B cell (primary cell): ENCODE measurements at regions not wholly inside any gene's neighbourhood (a gene's known extent, or its start where the extent isn't known, plus 50 kb on each side); places are given as distances from the start of the nearest gene placed in this dataset.

Source experiments
- ATAC-seq: fragments of 200-7000 bp; cut with Tn5 transposase; one replicate; pipeline ENCODE4 v1.10.0; 2021; ENCODE audit warnings: low read depth, mild to moderate bottlenecking, moderate number of reproducible peaks, moderate library complexity
- CTCF ChIA-PET: fragments of 350-600 bp; sonication (Branson Sonifier 250); formaldehyde crosslinking; loops from one replicate; lab custom pipeline; 2021; ENCODE audit warnings: antibody characterized with exemption, inconsistent platforms; lab: Charles Lee
- POLR2A ChIA-PET: fragments of 350-600 bp; sonication (Branson Sonifier 250); formaldehyde crosslinking; loops from one replicate; lab custom pipeline; 2021; ENCODE audit warnings: antibody characterized with exemption; lab: Charles Lee
- DNase-seq: peaks from one replicate; pipeline ENCODE4 v3.0.0; 2013
- H2AFZ ChIP-seq: 2 replicates; pipeline ENCODE4 v1.6.1; 2012; ENCODE audit warnings: mild to moderate bottlenecking, low read depth, low read length; ENCODE audit not compliant: insufficient read depth, poor library complexity, severe bottlenecking
- H3K27ac ChIP-seq, 2 donors: 1 replicate in 1 of 2; 2 replicates in 1 of 2; pipeline ENCODE4 v1.5.1; 2012 to 2013; ENCODE audit warnings: low read length in 2 of 2, mild to moderate bottlenecking in 2 of 2, moderate library complexity in 1 of 2
- H3K27me3 ChIP-seq, 4 experiments: fragments of 200-600 bp in 1 of 4; sonication (generic) in 1 of 4; replicated peaks in 1 of 4; 1 replicate in 2 of 4; 2 replicates in 2 of 4; pipeline versions ENCODE4 v1.6.1 to v1.7.0; 2013 to 2016; ENCODE audit warnings: low read length in 3 of 4, mild to moderate bottlenecking in 2 of 4, mixed read lengths in 1 of 4, moderate library complexity in 1 of 4; ENCODE audit not compliant: insufficient read depth in 4 of 4, control insufficient read depth in 3 of 4; ENCODE audit errors: control extremely low read depth in 1 of 4
- H3K36me3 ChIP-seq, 2 experiments: replicated peaks in 1 of 2; 1 replicate in 1 of 2; 2 replicates in 1 of 2; pipeline versions ENCODE4 v1.6.1 to v1.7.1; 2013; ENCODE audit warnings: low read length in 1 of 2; ENCODE audit not compliant: insufficient read depth in 2 of 2, control insufficient read depth in 1 of 2; ENCODE audit errors: control extremely low read depth in 1 of 2, extremely low read depth in 1 of 2
- H3K4me1 ChIP-seq, 2 donors: fragments of 200-600 bp in 1 of 2; sonication (generic) in 1 of 2; 1 replicate in 1 of 2; 2 replicates in 1 of 2; pipeline versions ENCODE4 v1.5.1 to v1.6.1; 2013 to 2017; ENCODE audit warnings: low read length in 2 of 2; ENCODE audit not compliant: control insufficient read depth in 2 of 2, insufficient read depth in 2 of 2
- H3K4me2 ChIP-seq: replicated peaks from 2 replicates; pipeline ENCODE3; 2012; ENCODE audit warnings: mild to moderate bottlenecking, low read depth, low read length; ENCODE audit not compliant: poor library complexity, severe bottlenecking
- H3K4me3 ChIP-seq, 5 experiments: fragments of 200-600 bp in 1 of 5; sonication (generic) in 1 of 5; 1 replicate in 3 of 5; 2 replicates in 2 of 5; pipeline versions ENCODE4 v1.5.1 to v1.7.0; 2011 to 2016; ENCODE audit warnings: low read length in 4 of 5, mild to moderate bottlenecking in 4 of 5, low read depth in 2 of 5, control low read depth in 1 of 5, moderate library complexity in 1 of 5; ENCODE audit not compliant: insufficient read depth in 1 of 5; ENCODE audit errors: control extremely low read depth in 1 of 5, extremely low read depth in 1 of 5
- H3K79me2 ChIP-seq: fragments of 200-600 bp; sonication (generic); one replicate; pipeline ENCODE4 v1.6.0; 2016; ENCODE audit warnings: low read length; ENCODE audit not compliant: control insufficient read depth, insufficient read depth
- H3K9ac ChIP-seq: fragments of 200-600 bp; sonication (generic); 2 replicates; pipeline ENCODE4 v1.6.1; 2017; ENCODE audit warnings: mild to moderate bottlenecking, low read length, moderate library complexity
- H3K9me3 ChIP-seq, 3 donors: one replicate each; pipeline versions ENCODE4 v1.6.1 to v1.7.1; 2013; ENCODE audit warnings: low read length in 2 of 3; ENCODE audit not compliant: control insufficient read depth in 2 of 3, insufficient read depth in 1 of 3; ENCODE audit errors: control extremely low read depth in 1 of 3
- H4K20me1 ChIP-seq: 2 replicates; pipeline ENCODE4 v1.6.0; 2012; ENCODE audit warnings: mild to moderate bottlenecking, low read length; ENCODE audit not compliant: insufficient read depth, control insufficient read depth, poor library complexity, severe bottlenecking
- H3K27ac Mint-ChIP-seq: one replicate; pipeline ENCODE4 v1.8.0; 2021; ENCODE audit warnings: mixed read lengths
- H3K27me3 Mint-ChIP-seq: one replicate; pipeline ENCODE4 v1.8.0; 2021; ENCODE audit warnings: mixed read lengths
- H3K4me1 Mint-ChIP-seq: one replicate; pipeline ENCODE4 v1.8.0; 2021; ENCODE audit warnings: mixed read lengths
- H3K4me3 Mint-ChIP-seq: one replicate; pipeline ENCODE4 v1.8.0; 2021; ENCODE audit warnings: mixed read lengths
- H3K9me3 Mint-ChIP-seq: one replicate; pipeline ENCODE4 v1.8.0; 2022; ENCODE audit warnings: mixed read lengths; ENCODE audit not compliant: insufficient read depth
- CTCF ChIP-seq: fragments of 200-600 bp; IDR thresholded peaks from one replicate; pipeline ENCODE4 v1.8.0; 2022; ENCODE audit warnings: antibody characterized with exemption, mild to moderate bottlenecking
- EZH2 ChIP-seq: IDR thresholded peaks from 2 replicates; pipeline ENCODE4 v1.6.1; 2012; ENCODE audit warnings: borderline replicate concordance, low read depth, mild to moderate bottlenecking, moderate library complexity, low read length; ENCODE audit not compliant: insufficient read depth, poor library complexity, severe bottlenecking
- WGBS: methylation state at CpG from one replicate; pipeline ENCODE4 v1.1.5; 2013; ENCODE audit warnings: missing lambda C conversion rate; ENCODE audit not compliant: insufficient coverage; 5-methylcytosine and 5-hydroxymethylcytosine counted together
- intact Hi-C: fragments of 100-400 bp; cut with micrococcal nuclease; formaldehyde crosslinking; loops from one replicate; pipeline ENCODE4 v1.10.0; 2022

- Histone ChIP-seq H3K27me3 (no peaks in the 10 kb centered on the region), H3K9me3 (peaks cover 0 to 29% (median 0%) of the 10 kb centered on the region in 3 donors), H3K4me1 (no peaks in the 10 kb centered on the region), H4K20me1 (no peaks in the 10 kb centered on the region), H3K4me2 (no peak overlapping the region), H3K36me3 (no peaks in the 10 kb centered on the region), H3K4me3 (no peak overlapping the region), H3K79me2 (no peaks in the 10 kb centered on the region), H3K27ac (no peak overlapping the region), H3K9ac (no peak overlapping the region), H2AFZ (no peak overlapping the region)
- H3K27ac Mint-ChIP-seq = no peak overlapping the region
- peaks cover 3% of the 10 kb centered on the region for H3K9me3 Mint-ChIP-seq
- ChIA-PET POLR2A (no interaction called here), CTCF (no interaction called here)
- no peaks in the 10 kb centered on the region for H3K4me1 Mint-ChIP-seq
- DNase-seq (no peak), ATAC-seq (no peak)
- TF ChIP-seq CTCF (no peak), EZH2 (no peak)
- WGBS = 67% methylated on average over 5 of the region's 6 CpGs
- intact Hi-C loops = no loop called here
- H3K27me3 Mint-ChIP-seq = no peaks in the 10 kb centered on the region
- no peak overlapping the region for H3K4me3 Mint-ChIP-seq
Measured at GRCh38 chr7:67773081-67773480, 776.4 kb downstream of the TYW1 start.

- ChIA-PET POLR2A (no interaction called here), CTCF (no interaction called here)
- Mint-ChIP-seq H3K9me3 (peaks cover 11% of the 10 kb centered on the region), H3K27ac (no peak overlapping the region), H3K4me1 (no peaks in the 10 kb centered on the region), H3K27me3 (no peaks in the 10 kb centered on the region), H3K4me3 (no peak overlapping the region)
- Histone ChIP-seq H3K27me3 (no peaks in the 10 kb centered on the region), H3K27ac (no peak overlapping the region), H3K4me3 (no peak overlapping the region), H3K79me2 (no peaks in the 10 kb centered on the region), H3K4me1 (no peaks in the 10 kb centered on the region), H3K9me3 (peaks cover 0 to 20% (median 0%) of the 10 kb centered on the region in 3 donors), H3K4me2 (no peak overlapping the region), H2AFZ (no peak overlapping the region), H3K9ac (no peak overlapping the region), H3K36me3 (no peaks in the 10 kb centered on the region), H4K20me1 (no peaks in the 10 kb centered on the region)
- DNase-seq (no peak), ATAC-seq (no peak)
- no peak for TF ChIP-seq EZH2
- no peak for TF ChIP-seq CTCF
- no CpG with 5 or more reads among the region's 3 CpGs for WGBS
- intact Hi-C loops = no loop called here
Measured at GRCh38 chr7:67777119-67777518, 780.5 kb downstream of the TYW1 start.
